NCI-H510A treated with DMSO at 0.1 percent for 48 hours (cell line): ENCODE measurements at regions not wholly inside any gene's neighbourhood (a gene's known extent, or its start where the extent isn't known, plus 50 kb on each side); places are given as distances from the start of the nearest gene placed in this dataset.

Source experiments
- DNase-seq: peaks from one replicate; lab custom pipeline; 2025; lab: John Stamatoyannopoulos, UW

GRCh38 chrX:97766501-97767095, 882.9 kb downstream of the RPA4 start:
- DNase-seq, result no peak

DNA sequence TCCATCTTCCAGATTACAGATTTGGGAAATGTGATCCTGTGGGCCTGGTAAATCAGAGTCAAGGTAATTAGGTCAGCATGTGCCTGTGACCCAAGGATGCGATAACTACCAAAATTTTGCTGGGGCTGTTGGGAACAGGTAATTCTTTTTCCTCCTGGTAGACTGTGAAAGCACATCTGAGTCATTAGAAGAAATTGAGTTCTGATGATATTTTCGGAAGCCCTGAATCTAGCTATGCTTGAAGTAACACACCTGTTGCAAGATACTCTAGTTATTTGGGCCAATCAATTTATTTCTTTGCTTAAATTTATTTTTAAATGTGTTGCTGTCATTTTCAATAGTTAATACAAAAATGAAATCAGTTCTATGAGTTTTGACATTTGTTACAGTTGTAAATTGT, 903.6 kb downstream of the RPA4 start:
- DNase-seq, result no peak

- DNase-seq, result no peak
These were observed 904.1 kb downstream of the RPA4 start for GRCh38 chrX:97787849-97788248.

GRCh38 chrX:97790850-97791249, 907.1 kb downstream of the RPA4 start:
- DNase-seq, result no peak

DNA sequence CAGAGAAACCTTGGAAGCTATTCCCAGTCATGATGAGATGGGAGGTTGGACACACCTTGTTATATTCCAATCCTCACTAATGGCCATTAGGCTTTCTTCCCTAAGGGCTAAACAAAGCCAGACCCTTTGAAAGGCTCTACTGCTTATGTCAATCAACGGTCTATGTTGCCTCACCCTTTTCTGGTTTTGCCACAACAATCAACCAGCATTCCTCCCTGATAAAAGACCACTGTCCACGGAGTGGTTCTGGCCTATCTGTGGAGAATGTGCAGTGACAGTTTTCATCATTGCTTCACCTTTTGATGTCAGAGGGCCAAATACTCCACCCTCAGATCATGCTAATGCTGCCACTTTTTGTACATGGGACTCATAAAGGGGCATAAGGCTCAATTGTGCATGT, 913.4 kb downstream of the RPA4 start:
- no peak for DNase-seq

- no peak for DNase-seq
These were observed 922.5 kb downstream of the RPA4 start for GRCh38 chrX:97806238-97806637.

GRCh38 chrX:97806946-97807345, 923.2 kb downstream of the RPA4 start:
- no peak for DNase-seq

DNA sequence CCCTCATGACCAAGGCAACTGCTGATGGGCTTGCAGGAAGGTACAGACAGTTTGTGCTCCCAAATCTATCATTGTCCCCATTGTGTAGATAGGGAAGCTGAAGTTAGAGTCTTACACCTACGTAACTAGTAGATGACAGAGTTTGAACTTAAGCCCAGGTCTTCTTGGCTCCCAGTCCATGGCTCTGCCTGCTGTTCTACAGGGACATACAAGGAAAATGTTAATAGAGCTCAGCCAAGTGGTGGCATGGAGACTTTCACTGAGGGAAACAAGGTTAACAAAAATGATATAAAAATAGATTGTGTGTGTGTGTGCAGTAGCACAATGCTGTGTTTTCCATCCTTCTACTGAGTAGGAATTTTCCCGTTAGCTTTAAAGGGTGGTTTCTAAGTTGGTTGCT, 936.5 kb downstream of the RPA4 start:
- DNase-seq, result no peak

DNA sequence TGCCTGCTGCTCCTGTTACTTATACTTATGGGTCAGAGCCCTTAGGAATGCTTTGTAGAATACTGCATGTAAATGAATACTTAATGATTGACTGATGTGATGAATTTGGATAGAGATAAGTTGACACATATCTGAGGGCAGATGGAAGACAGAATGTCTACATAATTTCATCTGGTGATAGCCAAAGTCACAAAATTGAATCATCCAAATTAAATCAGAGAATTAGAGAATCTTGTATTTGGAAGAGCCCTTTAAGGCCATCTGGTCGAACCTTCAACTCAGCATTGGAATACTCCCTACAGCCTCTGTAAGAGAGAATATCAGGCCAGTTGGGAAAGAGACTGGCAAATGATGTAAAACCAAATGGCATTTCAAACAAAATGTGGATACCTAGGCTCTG, 944.8 kb downstream of the RPA4 start:
- DNase-seq, result no peak

DNA sequence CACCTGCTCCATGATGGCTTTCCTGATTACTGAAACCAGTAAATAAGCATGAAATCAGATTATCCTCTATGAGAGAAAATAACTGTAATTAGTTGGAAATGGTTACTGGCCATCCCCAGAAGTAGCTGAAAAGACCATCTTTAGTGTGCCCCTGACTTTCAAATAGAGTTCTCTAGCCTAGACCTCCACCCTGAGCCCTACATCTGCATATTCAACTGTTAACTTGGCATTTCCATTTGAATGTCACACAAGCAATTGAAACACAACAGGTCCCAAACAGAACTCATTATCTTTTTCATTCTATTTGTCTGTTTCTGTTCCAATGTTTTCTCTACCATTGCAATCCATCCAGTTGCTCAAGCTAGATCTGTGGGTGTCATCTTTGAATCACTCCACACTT, 952.3 kb downstream of the RPA4 start:
- DNase-seq, result no peak

GRCh38 chrX:97841544-97842179, 958.0 kb downstream of the RPA4 start:
- no peak for DNase-seq

- no peak for DNase-seq
These were observed 958.9 kb downstream of the RPA4 start for GRCh38 chrX:97842468-97843199.

- DNase-seq, result no peak
These were observed 959.6 kb downstream of the RPA4 start for GRCh38 chrX:97843200-97843811.

GRCh38 chrX:97844161-97844560, 960.5 kb downstream of the RPA4 start:
- DNase-seq, result no peak

- no peak for DNase-seq
These were observed 961.2 kb downstream of the RPA4 start for GRCh38 chrX:97844943-97845342.

- DNase-seq, result no peak
These were observed 961.7 kb downstream of the RPA4 start for GRCh38 chrX:97845451-97845850.

DNA sequence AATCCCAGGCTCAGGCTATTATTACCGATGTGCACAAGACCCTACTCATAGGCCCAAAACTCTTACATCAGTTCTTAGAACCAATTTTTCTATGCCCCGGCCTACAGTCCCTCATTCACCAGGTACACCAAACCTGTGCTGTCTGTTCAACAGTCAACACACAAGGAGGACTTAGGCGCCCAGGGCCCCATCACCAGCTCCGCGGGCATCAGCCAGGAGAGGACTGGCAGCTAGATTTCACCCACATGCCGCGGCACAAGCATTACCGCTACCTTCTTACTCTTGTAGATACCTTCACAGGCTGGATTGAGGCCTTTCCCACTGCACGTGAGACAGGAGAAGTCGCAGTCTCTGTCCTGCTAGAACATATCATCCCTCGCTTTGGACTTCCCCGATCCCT, 962.5 kb downstream of the RPA4 start:
- no peak for DNase-seq

DNA sequence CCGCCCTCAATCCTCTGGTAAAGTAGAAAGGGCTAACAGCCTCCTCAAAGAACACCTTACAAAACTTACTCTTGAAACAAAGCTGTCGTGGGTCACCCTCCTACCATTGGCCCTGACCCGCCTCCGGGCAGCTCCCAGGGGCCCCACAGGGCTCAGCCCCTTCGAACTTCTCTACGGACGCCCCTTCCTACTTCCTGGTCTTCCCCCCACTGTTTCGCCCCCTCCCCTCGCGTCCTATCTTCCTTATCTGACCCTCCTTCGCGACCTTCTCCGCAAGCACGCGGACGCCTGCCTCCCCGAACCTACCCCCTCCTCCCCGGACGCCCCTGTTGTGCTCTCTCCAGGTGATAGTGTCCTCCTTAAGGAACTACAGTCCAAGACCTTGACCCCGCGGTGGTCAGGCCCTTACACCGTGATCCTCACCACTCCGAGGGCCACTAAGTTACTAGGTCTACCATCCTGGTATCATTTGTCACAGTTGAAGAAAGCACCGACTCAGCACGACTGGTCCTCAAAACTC, 963.1 kb downstream of the RPA4 start:
- no peak for DNase-seq

DNA sequence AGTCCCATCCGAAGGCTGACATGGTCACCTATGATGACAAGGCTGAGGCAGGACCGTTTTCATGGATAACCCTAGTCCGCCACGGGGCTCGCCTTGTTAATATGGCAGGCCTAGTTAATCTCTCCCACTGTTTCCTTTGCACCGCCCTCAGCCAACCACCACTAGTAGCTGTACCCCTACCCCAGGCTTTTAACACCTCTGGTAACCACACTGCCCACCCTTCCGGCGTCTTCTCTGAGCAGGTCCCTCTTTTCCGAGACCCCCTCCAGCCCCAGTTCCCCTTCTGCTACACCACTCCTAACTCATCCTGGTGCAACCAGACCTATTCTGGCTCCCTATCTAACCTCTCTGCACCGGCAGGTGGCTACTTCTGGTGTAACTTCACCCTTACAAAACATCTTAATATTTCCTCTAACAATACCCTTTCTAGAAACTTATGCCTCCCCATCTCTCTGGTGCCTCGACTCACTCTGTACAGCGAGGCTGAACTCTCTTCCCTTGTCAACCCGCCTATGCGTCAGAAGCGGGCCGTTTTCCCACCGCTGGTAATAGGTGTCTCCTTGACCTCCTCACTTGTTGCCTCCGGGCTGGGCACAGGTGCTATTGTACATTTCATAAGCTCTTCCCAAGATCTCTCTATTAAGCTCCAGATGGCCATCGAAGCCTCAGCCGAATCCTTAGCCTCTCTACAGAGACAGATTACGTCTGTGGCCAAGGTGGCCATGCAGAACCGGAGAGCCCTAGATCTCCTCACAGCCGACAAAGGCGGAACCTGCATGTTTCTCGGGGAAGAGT, 964.4 kb downstream of the RPA4 start:
- no peak for DNase-seq

GRCh38 chrX:97849951-97850350, 966.2 kb downstream of the RPA4 start:
- no peak for DNase-seq

DNA sequence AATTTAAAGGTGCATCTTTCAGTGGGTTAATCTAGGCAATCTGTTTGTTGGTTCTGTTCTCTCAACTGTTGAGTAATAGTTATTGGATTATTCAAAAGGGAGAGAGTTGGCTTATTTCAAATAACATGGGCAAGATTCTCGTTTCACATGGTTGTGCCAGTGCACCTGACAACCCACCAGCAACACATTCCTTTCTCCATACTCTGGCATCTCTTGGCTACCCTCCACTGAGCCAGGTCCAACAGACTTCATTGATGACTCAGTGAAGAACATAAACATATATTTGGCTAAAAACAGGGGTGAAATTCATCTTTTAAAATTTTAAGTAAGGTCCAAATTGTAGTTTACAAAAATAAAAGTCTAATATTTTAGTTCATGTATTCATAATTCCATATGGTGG, 967.2 kb downstream of the RPA4 start:
- no peak for DNase-seq

DNA sequence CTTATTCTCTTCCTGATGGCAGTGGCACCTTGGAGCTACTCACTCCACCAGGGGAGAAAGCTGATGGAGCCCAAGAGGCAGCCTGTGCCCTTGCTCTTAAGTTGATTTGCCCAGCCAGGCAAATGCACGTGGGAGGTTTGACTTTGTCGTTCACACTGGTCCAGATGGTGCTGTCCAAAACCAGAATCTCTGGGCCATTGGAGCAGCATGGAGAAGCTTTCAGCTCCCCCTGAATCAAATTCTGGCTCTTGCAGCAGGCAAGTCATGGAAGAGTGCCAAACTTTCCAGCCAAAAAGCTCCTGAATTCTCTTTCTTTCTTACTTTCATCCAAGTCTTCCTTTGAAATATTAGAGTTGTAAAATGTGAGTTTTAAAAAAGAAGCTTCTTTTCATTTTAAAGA, 970.4 kb downstream of the RPA4 start:
- no peak for DNase-seq
